ENCODE measurements at regions not wholly inside any gene's neighbourhood (a gene's known extent, or its start where the extent isn't known, plus 50 kb on each side); places are given as distances from the start of the nearest gene placed in this dataset.

DNA sequence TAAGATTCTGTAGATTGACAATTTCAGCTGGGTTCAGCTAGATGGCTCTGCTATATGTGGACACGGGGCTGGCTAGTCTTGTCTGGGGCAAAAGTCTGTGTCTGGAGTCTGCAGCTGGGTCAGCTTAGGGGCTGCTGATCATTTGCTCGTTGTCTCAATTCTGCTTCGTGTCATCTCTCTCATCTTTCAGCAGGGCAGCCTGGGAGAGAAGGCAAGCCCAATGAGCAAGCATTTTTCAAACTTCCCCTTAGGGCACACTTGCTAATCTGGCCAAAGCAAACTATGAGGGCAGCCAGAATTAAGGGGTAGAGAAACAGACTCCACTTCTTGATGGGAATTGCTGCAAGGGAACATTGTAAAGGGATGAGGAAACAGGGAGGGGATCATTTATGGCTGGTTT lies 462.6 kb downstream of the SLC4A3 start:
- TF ChIP-seq CTCF (IDR thresholded peaks at IDR 0.05) (no peak), POLR2A (IDR thresholded peaks at IDR 0.05) (no peak), EP300 (IDR thresholded peaks at IDR 0.05) (no peak)
